Body of pancreas (tissue), 4 donors: ENCODE measurements at regions not wholly inside any gene's neighbourhood (a gene's known extent, or its start where the extent isn't known, plus 50 kb on each side); places are given as distances from the start of the nearest gene placed in this dataset.
"Not testable (repeated sequence)": the region's sequence is repeated elsewhere in the genome, so short reads cannot be mapped to it uniquely, and the experiment has no call there.

Source experiments
- ATAC-seq: fragments of 150-250 bp; one replicate; pipeline ENCODE4 v1.9.1; 2016
- DNase-seq, 4 donors: peaks; one replicate each; pipeline ENCODE4 v3.0.0-alpha.2; 2019
- H3K27ac ChIP-seq, 4 donors: fragments of 200-600 bp; sonication (generic); 1 replicate in 3 of 4; 2 replicates in 1 of 4; pipeline versions ENCODE4 v1.5.1 to v1.6.1; 2016 to 2019; ENCODE audit warnings: mild to moderate bottlenecking in 1 of 4, mixed read lengths in 1 of 4, moderate library complexity in 1 of 4
- H3K27me3 ChIP-seq, 2 donors: fragments of 200-600 bp; sonication (generic); one replicate each; pipeline ENCODE4 v1.6.0; 2016; ENCODE audit warnings: mild to moderate bottlenecking in 1 of 2
- H3K36me3 ChIP-seq, 2 donors: fragments of 200-600 bp; sonication (generic); replicated peaks in 1 of 2; 2 replicates each; pipeline ENCODE4 v1.5.1; 2016; ENCODE audit warnings: low read depth in 2 of 2; ENCODE audit not compliant: insufficient read depth in 1 of 2
- H3K4me1 ChIP-seq: fragments of 200-600 bp; sonication (generic); one replicate; pipeline ENCODE4 v1.6.0; 2016
- H3K4me3 ChIP-seq, 2 donors: fragments of 200-600 bp; sonication (generic); 1 replicate in 1 of 2; 2 replicates in 1 of 2; pipeline ENCODE4 v1.5.1; 2016 to 2019
- H3K9me3 ChIP-seq, 3 donors: fragments of 200-600 bp; sonication (generic); 1 replicate in 2 of 3; 2 replicates in 1 of 3; pipeline ENCODE4 v1.5.1; 2016
- CTCF ChIP-seq, 7 experiments: fragments of 450-650 bp in 4 of 7; fragments of 200-600 bp in 3 of 7; sonication (generic) in 3 of 7; IDR thresholded peaks; one replicate each; pipeline ENCODE4 v1.5.1; 2016 to 2019; ENCODE audit warnings: antibody characterized with exemption in 7 of 7
- POLR2A ChIP-seq, 3 donors: fragments of 450-650 bp; IDR thresholded peaks; one replicate each; pipeline ENCODE4 v1.6.1; 2016; ENCODE audit warnings: antibody characterized with exemption in 3 of 3, mild to moderate bottlenecking in 2 of 3
- WGBS, 2 donors: methylation state at CpG; one replicate each; pipeline ENCODE4 v1.1.5; 2017; 5-methylcytosine and 5-hydroxymethylcytosine counted together
- intact Hi-C: fragments of 100-400 bp; cut with DNase I; formaldehyde crosslinking; loops from one replicate; pipeline ENCODE4 v1.15.1; 2023

GRCh38 chr4:159922119-159922518, 819.2 kb downstream of the RAPGEF2 start:
- no peaks in the 10 kb centered on the region for H3K36me3 ChIP-seq
- no peak overlapping the region for H3K27ac ChIP-seq
- no peaks in the 10 kb centered on the region for H3K9me3 ChIP-seq
- no peak for TF ChIP-seq CTCF (IDR thresholded peaks at IDR 0.05)
- no peak for TF ChIP-seq POLR2A (IDR thresholded peaks at IDR 0.05)
- WGBS, 2 donors: 50 to 61% methylated on average over 1 of the region's 1 CpG
- no peak overlapping the region for H3K4me3 ChIP-seq
- no peak for ATAC-seq
- intact Hi-C loops: no loop called here
- DNase-seq: no peak
- no peaks in the 10 kb centered on the region for H3K27me3 ChIP-seq
- no peaks in the 10 kb centered on the region for H3K4me1 ChIP-seq

GRCh38 chr4:159925770-159926169, 822.9 kb downstream of the RAPGEF2 start:
- Histone ChIP-seq H3K4me3 (no peak overlapping the region), H3K9me3 (no peaks in the 10 kb centered on the region), H3K4me1 (no peaks in the 10 kb centered on the region), H3K36me3 (no peaks in the 10 kb centered on the region), H3K27ac (no peak overlapping the region), H3K27me3 (no peaks in the 10 kb centered on the region)
- no peak for DNase-seq
- no peak for ATAC-seq
- intact Hi-C loops: no loop called here
- no peak for TF ChIP-seq CTCF (IDR thresholded peaks at IDR 0.05)
- no peak for TF ChIP-seq POLR2A (IDR thresholded peaks at IDR 0.05)
- 91 to 97% methylated on average over 3 of the region's 3 CpGs for WGBS, 2 donors

GRCh38 chr4:159926871-159927270, 824.0 kb downstream of the RAPGEF2 start:
- ATAC-seq (no peak), DNase-seq (no peak)
- TF ChIP-seq POLR2A (IDR thresholded peaks at IDR 0.05): no peak
- no peak for TF ChIP-seq CTCF (IDR thresholded peaks at IDR 0.05)
- no peaks in the 10 kb centered on the region for H3K27me3 ChIP-seq
- no peaks in the 10 kb centered on the region for H3K9me3 ChIP-seq
- 69 to 74% methylated on average over 1 of the region's 1 CpG for WGBS, 2 donors
- H3K27ac ChIP-seq: no peak overlapping the region
- intact Hi-C loops: no loop called here
- H3K4me1 ChIP-seq: no peaks in the 10 kb centered on the region
- no peak overlapping the region for H3K4me3 ChIP-seq
- H3K36me3 ChIP-seq: no peaks in the 10 kb centered on the region

GRCh38 chr4:159927781-159928180, 824.9 kb downstream of the RAPGEF2 start:
- WGBS, 2 donors: 83 to 91% methylated on average over 6 of the region's 6 CpGs
- H3K27me3 ChIP-seq: no peaks in the 10 kb centered on the region

GRCh38 chr4:159934602-159935001, 831.7 kb downstream of the RAPGEF2 start:
- intact Hi-C loops, DNase-seq: not testable (repeated sequence)

More at GRCh38 chr4:159927781-159928180, 824.9 kb downstream of the RAPGEF2 start:
- intact Hi-C loops: no loop called here
- TF ChIP-seq CTCF (IDR thresholded peaks at IDR 0.05) (no peak), POLR2A (IDR thresholded peaks at IDR 0.05) (no peak)
- Histone ChIP-seq H3K4me3 (no peak overlapping the region), H3K27ac (no peak overlapping the region), H3K9me3 (no peaks in the 10 kb centered on the region), H3K36me3 (no peaks in the 10 kb centered on the region), H3K4me1 (no peaks in the 10 kb centered on the region)
- DNase-seq: no peak
- ATAC-seq: no peak

More at GRCh38 chr4:159934602-159935001, 831.7 kb downstream of the RAPGEF2 start:
- not testable (repeated sequence) for ATAC-seq, H3K27me3 ChIP-seq, H3K4me3 ChIP-seq, H3K27ac ChIP-seq, H3K4me1 ChIP-seq, H3K36me3 ChIP-seq
- 94 to 96% methylated on average over 3 to 8 of the region's 8 CpGs for WGBS, 2 donors
- H3K9me3 ChIP-seq: peaks cover 0 to 11% (median 0%) of the 10 kb centered on the region in 3 donors
